Stomach (tissue), 8 donors: ENCODE measurements at regions not wholly inside any gene's neighbourhood (a gene's known extent, or its start where the extent isn't known, plus 50 kb on each side); places are given as distances from the start of the nearest gene placed in this dataset.

Experiments used
- DNase-seq, 2 donors: peaks; one replicate each; pipeline versions ENCODE4 v3.0.0 to v3.0.0-alpha.2; 2013 to 2019
- H3K27ac ChIP-seq, 5 donors: fragments of 200-600 bp in 4 of 5; sonication (generic) in 4 of 5; one replicate each; pipeline ENCODE4 v1.5.1; 2013 to 2019; ENCODE audit warnings: mild to moderate bottlenecking in 1 of 5, moderate library complexity in 1 of 5
- H3K27me3 ChIP-seq, 3 donors: fragments of 200-600 bp; sonication (generic); one replicate each; pipeline ENCODE4 v1.5.1; 2017 to 2019; ENCODE audit warnings: mixed run types in 1 of 3
- H3K36me3 ChIP-seq, 4 donors: fragments of 200-600 bp; sonication (generic); 1 replicate in 3 of 4; 2 replicates in 1 of 4; pipeline ENCODE4 v1.5.1; 2016 to 2019
- H3K4me1 ChIP-seq, 4 donors: fragments of 200-600 bp; sonication (generic); one replicate each; pipeline ENCODE4 v1.5.1; 2016 to 2019
- H3K4me3 ChIP-seq, 4 donors: fragments of 200-600 bp; sonication (generic) in 3 of 4; one replicate each; pipeline ENCODE4 v1.5.1; 2016 to 2019; ENCODE audit warnings: mild to moderate bottlenecking in 1 of 4
- H3K9me3 ChIP-seq, 4 donors: fragments of 200-600 bp; sonication (generic); one replicate each; pipeline ENCODE4 v1.5.1; 2016 to 2019
- EP300 ChIP-seq: sonication (generic); formaldehyde crosslinking; IDR thresholded peaks from one replicate; pipeline ENCODE4 v1.6.1; 2017; ENCODE audit warnings: antibody characterized with exemption
- POLR2A ChIP-seq, 4 donors: fragments of 450-650 bp; IDR thresholded peaks; one replicate each; pipeline ENCODE4 v1.6.1; 2016; ENCODE audit warnings: antibody characterized with exemption in 4 of 4, control low read depth in 2 of 4, mild to moderate bottlenecking in 1 of 4, moderate library complexity in 1 of 4
- POLR2AphosphoS5 ChIP-seq, 3 donors: sonication (generic); formaldehyde crosslinking; IDR thresholded peaks; one replicate each; pipeline ENCODE4 v1.6.1; 2016; ENCODE audit warnings: antibody characterized with exemption in 3 of 3
- WGBS, 5 donors: extraction: QIAGEN DNeasy Blood & Tissue Kit in 3 of 5; methylation state at CpG; one replicate each; pipeline versions ENCODE4 v1.1.5 to v1.1.7; 2013 to 2018; 5-methylcytosine and 5-hydroxymethylcytosine counted together
- intact Hi-C: fragments of 100-400 bp; cut with DNase I; formaldehyde crosslinking; loops from one replicate; pipeline ENCODE4 v1.15.1; 2023; ENCODE audit warnings: low total_unique reads
- TF ChIP-seq, protein P1 (sequence below), 7 experiments: fragments of 450-650 bp in 4 of 7; fragments of 200-600 bp in 3 of 7; sonication (generic) in 3 of 7; IDR thresholded peaks; one replicate each; pipeline ENCODE4 v1.5.1; 2016 to 2019; ENCODE audit warnings: antibody characterized with exemption in 7 of 7, control low read depth in 2 of 7, mild to moderate bottlenecking in 1 of 7
- donor health status: healthy with polysubstance abuse.
- donor health status: Bipolar disorder and iron deficiency.
- donor health status: healthy.

DNA sequence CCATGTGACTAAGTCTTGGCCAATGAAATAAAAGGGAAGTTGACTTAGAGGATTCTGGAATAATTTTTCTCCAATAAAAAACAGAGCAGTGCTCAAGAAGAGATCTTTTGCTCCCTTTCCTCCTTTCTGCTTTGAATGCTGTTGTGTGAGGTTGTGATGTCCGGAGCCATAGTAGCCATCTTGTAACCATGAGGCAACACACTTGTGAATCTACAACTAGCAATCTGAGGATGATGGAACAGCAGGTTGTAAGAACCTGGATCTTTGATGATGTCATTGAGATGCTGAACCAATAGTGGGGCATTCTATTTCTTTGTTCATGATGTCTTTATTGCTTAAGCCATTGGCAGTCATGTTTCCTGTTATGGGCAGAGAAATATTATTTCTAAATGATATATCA is 230.0 kb upstream of the SRRM4 start:
- H3K4me1 ChIP-seq, result no peaks in the 10 kb centered on the region
- TF ChIP-seq, protein P1, sequence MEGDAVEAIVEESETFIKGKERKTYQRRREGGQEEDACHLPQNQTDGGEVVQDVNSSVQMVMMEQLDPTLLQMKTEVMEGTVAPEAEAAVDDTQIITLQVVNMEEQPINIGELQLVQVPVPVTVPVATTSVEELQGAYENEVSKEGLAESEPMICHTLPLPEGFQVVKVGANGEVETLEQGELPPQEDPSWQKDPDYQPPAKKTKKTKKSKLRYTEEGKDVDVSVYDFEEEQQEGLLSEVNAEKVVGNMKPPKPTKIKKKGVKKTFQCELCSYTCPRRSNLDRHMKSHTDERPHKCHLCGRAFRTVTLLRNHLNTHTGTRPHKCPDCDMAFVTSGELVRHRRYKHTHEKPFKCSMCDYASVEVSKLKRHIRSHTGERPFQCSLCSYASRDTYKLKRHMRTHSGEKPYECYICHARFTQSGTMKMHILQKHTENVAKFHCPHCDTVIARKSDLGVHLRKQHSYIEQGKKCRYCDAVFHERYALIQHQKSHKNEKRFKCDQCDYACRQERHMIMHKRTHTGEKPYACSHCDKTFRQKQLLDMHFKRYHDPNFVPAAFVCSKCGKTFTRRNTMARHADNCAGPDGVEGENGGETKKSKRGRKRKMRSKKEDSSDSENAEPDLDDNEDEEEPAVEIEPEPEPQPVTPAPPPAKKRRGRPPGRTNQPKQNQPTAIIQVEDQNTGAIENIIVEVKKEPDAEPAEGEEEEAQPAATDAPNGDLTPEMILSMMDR (IDR thresholded peaks at IDR 0.05), result no peak
- no peak for TF ChIP-seq POLR2A (IDR thresholded peaks at IDR 0.05)
- TF ChIP-seq POLR2AphosphoS5 (IDR thresholded peaks at IDR 0.05), result no peak
- no peak for TF ChIP-seq EP300

GRCh38 chr12:118760623-118761022 is 220.7 kb upstream of the SRRM4 start:
- WGBS, 5 donors, result 78 to 93% (median 82%) methylated on average over 1 of the region's 1 CpG
- no peaks in the 10 kb centered on the region for H3K9me3 ChIP-seq
- no peak for DNase-seq
- no peaks in the 10 kb centered on the region for H3K4me1 ChIP-seq
- H3K27me3 ChIP-seq, result peaks cover 0 to 7% (median 0%) of the 10 kb centered on the region in 3 donors
- H3K4me3 ChIP-seq, result no peak overlapping the region
- TF ChIP-seq, protein P1 (IDR thresholded peaks at IDR 0.05), result no peak
- TF ChIP-seq POLR2A (IDR thresholded peaks at IDR 0.05), result no peak
- no peak for TF ChIP-seq EP300
- no peak for TF ChIP-seq POLR2AphosphoS5 (IDR thresholded peaks at IDR 0.05)
- no peak overlapping the region for H3K27ac ChIP-seq
- no peaks in the 10 kb centered on the region for H3K36me3 ChIP-seq
- intact Hi-C loops, result no loop called here

More for the DNA sequence above, 230.0 kb upstream of the SRRM4 start:
- Histone ChIP-seq H3K36me3 (no peaks in the 10 kb centered on the region), H3K4me3 (no peak overlapping the region), H3K27me3 (no peaks in the 10 kb centered on the region), H3K27ac (no peak overlapping the region), H3K9me3 (peaks cover 0 to 6% (median 0%) of the 10 kb centered on the region in 4 donors)
- intact Hi-C loops, result no loop called here
- whole genome bisulfite sequencing, 5 donors, result 82 to 100% (median 95%) methylated on average over 1 of the region's 1 CpG
- no peak for DNase-seq

DNA sequence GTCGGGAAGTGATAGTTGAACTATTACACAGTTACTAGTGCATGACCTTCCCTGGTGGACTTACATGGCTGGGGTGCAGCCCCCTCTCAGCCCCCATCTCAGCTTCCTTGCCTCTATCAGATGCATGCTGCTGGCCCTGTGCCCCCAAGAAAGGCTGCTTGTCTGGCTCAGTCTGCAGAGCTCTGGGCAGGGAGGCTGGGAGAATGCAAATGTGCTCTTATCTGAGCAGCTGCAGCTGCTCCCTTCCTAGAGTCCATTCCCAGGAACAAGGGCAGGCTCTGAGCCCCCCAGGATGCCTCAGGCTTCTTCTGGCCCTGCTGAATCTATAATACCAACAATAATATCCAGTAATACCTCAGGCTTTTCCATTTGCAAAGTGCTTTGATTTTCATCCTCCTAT is 218.1 kb upstream of the SRRM4 start:
- H3K27me3 ChIP-seq, result no peaks in the 10 kb centered on the region

DNA sequence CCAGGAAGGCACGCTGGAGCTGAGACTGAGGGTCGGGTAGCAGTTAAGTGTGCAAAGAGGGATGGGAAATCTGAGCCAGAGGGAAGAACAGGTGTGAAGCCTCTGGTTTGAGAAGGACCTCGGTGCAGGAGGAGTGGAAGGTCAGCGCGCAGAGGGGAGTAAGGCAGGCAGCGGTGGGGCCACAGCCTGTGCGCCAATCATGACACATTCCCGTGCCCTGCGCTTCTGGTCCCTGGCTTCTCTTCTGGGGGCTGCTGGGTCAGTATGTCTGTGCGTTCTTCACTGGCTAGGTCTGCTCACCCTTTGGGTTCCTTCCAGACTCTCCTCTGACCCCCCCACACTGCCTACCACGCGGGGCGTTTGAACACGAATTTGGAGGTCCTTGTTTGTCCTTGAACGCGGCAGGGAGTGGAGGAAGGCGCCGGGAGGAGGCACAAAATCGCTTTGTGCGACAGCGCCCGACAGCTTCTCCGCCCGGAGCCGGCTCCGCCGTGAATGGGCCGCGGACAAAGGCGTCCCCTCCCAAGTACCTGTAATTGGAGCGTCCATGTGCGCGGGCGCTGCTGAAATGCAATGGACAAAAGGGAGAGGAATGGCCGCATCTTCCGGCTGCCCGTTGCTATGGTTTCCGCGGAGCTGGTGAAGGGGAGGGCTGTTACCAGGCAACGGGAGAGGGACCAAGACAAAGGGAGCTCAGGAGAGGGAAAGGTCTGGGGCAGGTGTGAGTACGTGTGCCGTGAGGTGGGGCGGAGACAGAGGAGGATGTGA is 207.2 kb upstream of the SRRM4 start:
- peaks cover 0 to 15% (median 12%) of the 10 kb centered on the region in 4 donors for H3K9me3 ChIP-seq
- no peaks in the 10 kb centered on the region for H3K36me3 ChIP-seq
- peak in 1 of 2 donors; percentile 60 for DNase-seq
- no peak overlapping the region for H3K27ac ChIP-seq
- 9 to 12% (median 10%) methylated on average over 40 to 43 of the region's 43 CpGs for WGBS, 5 donors
- no peaks in the 10 kb centered on the region for H3K4me1 ChIP-seq
- no peak overlapping the region for H3K4me3 ChIP-seq
- no peak for TF ChIP-seq EP300
- TF ChIP-seq POLR2A (IDR thresholded peaks at IDR 0.05), result no peak
- intact Hi-C loops, result no loop called here
- peaks cover 11 to 43% (median 14%) of the 10 kb centered on the region in 3 donors for H3K27me3 ChIP-seq

More for the DNA sequence above, 218.1 kb upstream of the SRRM4 start:
- Histone ChIP-seq H3K36me3 (no peaks in the 10 kb centered on the region), H3K4me3 (no peak overlapping the region), H3K27ac (no peak overlapping the region), H3K4me1 (no peaks in the 10 kb centered on the region), H3K9me3 (no peaks in the 10 kb centered on the region)
- no peak for DNase-seq
- intact Hi-C loops, result no loop called here
- WGBS, 5 donors, result 56 to 91% (median 76%) methylated on average over 1 of the region's 1 CpG
- no peak for TF ChIP-seq EP300
- no peak for TF ChIP-seq POLR2A (IDR thresholded peaks at IDR 0.05)
- TF ChIP-seq, protein P1 (IDR thresholded peaks at IDR 0.05), result no peak
- TF ChIP-seq POLR2AphosphoS5 (IDR thresholded peaks at IDR 0.05), result no peak

DNA sequence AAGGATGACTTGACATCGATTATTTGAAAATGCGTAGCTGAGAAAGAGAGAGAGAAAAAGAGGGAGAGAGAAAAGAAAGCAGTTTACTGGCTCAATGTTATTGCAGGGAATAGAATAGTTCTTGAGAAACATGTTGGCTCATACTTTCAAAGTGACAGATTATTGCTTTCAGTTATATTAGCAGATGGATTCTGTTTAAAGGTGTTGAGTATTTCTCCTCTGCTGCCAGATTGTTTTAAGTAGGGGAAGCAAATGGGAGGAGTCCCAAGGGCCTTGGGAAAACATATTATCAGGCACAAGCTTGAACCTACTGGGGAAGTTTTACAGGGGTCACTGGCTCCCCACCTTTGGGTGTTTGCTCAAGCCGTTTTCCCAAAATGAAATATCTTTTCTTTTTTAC is 203.8 kb upstream of the SRRM4 start:
- no peak for DNase-seq
- Histone ChIP-seq H3K9me3 (peaks cover 0 to 12% (median 10%) of the 10 kb centered on the region in 4 donors), H3K4me1 (no peaks in the 10 kb centered on the region), H3K36me3 (no peaks in the 10 kb centered on the region), H3K27ac (no peak overlapping the region), H3K27me3 (peaks cover 11 to 35% (median 14%) of the 10 kb centered on the region in 3 donors), H3K4me3 (no peak overlapping the region)
- WGBS, 5 donors, result 62 to 75% (median 67%) methylated on average over 3 of the region's 3 CpGs
- intact Hi-C loops, result no loop called here
- TF ChIP-seq POLR2A (IDR thresholded peaks at IDR 0.05) (no peak), EP300 (no peak), POLR2AphosphoS5 (IDR thresholded peaks at IDR 0.05) (no peak)
- TF ChIP-seq, protein P1 (IDR thresholded peaks at IDR 0.05), result no peak
